NCI-H345 treated with DMSO at 0.1 percent for 48 hours (cell line): ENCODE measurements at regions not wholly inside any gene's neighbourhood (a gene's known extent, or its start where the extent isn't known, plus 50 kb on each side); places are given as distances from the start of the nearest gene placed in this dataset.

ENCODE experiments used
- DNase-seq: peaks from one replicate; lab custom pipeline; 2025; ENCODE audit not compliant: unreplicated experiment; lab: John Stamatoyannopoulos, UW

- DNase-seq, result no peak
Observed at GRCh38 chr2:217749008-217749407, 253.8 kb downstream of the TNS1 start.

- DNase-seq, result no peak
Observed at GRCh38 chr2:217746808-217747207, 256.0 kb downstream of the TNS1 start.

GRCh38 chr2:217743966-217744761 lies 258.6 kb downstream of the TNS1 start:
- DNase-seq, result no peak

- DNase-seq, result no peak
Observed at GRCh38 chr2:217743407-217743806, 259.4 kb downstream of the TNS1 start.

GRCh38 chr2:217742841-217743240 lies 260.0 kb downstream of the TNS1 start:
- no peak for DNase-seq

DNA sequence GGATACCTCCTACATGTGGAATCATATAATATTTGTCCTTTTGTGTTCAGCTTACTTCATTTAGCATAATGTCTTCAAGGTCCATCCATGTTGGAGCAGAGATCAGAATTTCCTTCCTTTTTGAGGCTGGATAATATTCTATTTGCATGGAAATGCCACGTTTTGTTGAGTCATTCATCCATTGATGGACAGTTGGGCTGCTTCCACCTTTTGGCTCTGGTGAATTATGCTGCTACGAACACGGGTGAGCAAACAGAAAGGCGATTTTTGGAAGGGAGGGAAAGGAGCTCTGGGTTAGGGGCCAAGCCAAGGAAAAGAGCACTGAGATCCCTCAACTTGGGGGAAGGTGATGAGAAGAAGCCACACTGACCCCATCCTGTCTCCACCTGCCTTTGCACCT lies 260.5 kb downstream of the TNS1 start:
- DNase-seq, result no peak

DNA sequence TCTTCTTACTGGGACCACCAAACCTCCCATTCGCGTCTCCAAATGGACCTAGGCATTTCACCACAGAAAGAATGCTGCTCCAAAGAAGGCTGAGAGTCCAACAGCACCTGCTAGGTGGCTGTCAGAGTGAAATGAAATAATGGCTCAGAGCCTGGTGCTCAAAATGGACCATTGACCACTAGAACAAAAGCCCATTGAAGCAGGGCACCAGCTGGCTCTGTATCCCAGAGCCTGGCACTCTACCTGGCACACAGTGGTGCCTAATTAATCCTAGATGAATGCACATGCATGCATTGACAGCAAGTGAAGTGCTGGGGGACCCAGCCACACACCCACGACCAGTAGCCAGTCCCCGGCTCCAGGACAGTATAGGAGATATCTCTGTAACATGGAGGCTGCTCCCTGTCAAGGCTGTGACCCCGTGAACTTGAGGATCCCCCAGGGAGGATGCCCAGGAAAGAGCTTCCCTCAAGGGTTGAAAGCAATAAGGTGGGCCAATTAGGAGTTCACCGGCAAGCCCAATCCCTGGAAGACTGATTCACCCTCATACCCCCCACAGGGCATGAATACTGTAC lies 261.3 kb downstream of the TNS1 start:
- no peak for DNase-seq

- no peak for DNase-seq
Observed at GRCh38 chr2:217740756-217741155, 262.0 kb downstream of the TNS1 start.

DNA sequence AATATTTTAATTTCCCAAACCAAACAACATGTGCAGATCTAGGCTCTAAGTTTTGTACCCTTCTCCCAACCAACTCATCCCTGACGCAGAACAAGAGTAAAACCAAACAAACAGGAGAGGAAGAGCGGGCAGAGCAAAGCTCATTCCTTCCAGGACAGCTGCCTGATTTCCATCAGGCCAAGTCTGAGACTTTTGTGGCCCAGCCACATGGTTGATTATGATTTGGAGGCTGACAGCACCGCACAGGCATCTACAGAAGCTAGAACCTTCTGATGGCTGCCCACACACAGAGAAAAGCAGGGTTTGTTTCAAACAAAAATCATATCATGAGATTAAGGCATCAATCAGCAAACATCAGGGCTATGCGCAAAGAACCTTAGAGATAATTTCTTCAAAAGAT lies 262.6 kb downstream of the TNS1 start:
- no peak for DNase-seq

GRCh38 chr2:217739741-217740140 lies 263.1 kb downstream of the TNS1 start:
- DNase-seq, result no peak

GRCh38 chr2:217738061-217738460 lies 264.7 kb downstream of the TNS1 start:
- DNase-seq, result no peak

- DNase-seq, result no peak
Observed at GRCh38 chr2:217736776-217737550, 265.8 kb downstream of the TNS1 start.

- DNase-seq, result no peak
Observed at GRCh38 chr2:217735899-217736298, 266.9 kb downstream of the TNS1 start.

DNA sequence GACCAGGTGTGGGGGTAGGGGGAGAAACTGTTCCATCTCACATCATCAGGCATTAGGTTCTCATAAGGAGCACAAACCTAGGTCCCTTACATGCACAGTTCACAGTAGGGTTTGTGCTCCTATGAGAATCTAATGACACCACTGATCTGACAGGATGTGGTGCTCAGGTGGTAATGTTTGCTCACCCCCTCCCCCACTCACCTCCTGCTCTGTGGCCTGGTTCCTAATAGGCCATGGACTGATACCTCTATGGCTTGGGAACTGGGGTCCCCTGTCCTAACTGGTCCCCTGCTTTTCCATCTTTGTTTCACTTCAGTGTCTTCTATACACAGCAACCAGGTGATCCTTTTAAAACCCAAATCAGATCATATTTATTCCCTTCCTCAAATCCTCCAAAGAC lies 267.8 kb downstream of the TNS1 start:
- no peak for DNase-seq

DNA sequence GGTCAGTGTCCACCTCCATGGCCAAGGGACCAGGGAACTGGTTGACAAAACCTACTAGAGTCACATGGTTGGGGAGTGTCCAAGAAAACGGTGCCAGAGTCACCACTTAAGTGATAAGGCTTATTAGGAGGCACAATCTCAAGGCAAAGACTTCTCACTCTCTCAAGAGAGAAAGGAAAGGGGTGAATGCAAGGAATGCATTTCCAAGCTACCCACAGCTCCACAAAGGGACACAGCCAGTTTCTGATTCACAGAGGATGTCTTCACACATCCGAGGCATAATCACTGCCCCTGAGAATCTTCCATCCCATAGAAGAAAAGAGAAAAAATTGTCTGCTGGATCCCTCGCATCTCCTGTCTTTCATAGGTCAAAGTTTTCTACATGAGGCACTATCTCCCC lies 269.3 kb downstream of the TNS1 start:
- no peak for DNase-seq

DNA sequence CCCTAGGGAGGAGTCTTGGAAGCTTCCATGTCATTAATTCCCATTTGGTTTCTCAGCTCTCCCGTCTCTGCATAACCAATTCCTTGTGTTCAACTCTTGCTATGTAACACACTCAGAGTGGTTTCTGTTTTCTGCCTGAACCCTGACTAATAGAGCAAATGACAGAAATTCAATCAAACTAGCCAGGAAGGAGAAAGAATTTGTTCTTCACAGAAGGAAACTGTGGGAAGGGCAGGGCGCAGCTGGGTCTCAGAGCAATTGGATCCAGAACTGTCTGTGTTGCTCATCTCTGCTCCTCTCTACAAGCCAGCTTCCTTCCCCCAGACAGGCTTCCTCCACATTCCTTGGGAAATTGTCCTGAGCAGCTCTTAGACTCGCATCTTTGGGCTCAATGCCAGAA lies 269.8 kb downstream of the TNS1 start:
- no peak for DNase-seq

- no peak for DNase-seq
Observed at GRCh38 chr2:217731805-217732204, 271.0 kb downstream of the TNS1 start.

GRCh38 chr2:217729421-217730053 lies 273.3 kb downstream of the TNS1 start:
- DNase-seq, result no peak

DNA sequence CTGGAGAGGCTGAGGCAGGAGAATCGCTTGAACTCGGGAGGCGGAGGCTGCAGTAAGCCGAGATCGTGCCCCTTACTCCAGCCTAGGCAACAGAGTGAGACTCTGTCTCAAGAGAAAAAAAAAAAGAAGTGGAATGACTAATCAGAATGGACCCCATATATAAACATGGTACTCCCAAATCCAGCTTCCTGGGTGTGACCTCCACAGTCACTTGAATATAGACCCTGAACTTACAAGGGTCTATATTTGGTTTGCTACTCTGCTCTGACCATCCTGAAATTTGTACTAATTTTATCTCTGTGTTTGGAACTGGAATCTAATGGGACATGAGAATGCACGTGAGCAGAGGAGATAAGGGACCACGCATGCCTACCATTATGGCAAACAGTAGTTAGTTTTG lies 275.0 kb downstream of the TNS1 start:
- no peak for DNase-seq

DNA sequence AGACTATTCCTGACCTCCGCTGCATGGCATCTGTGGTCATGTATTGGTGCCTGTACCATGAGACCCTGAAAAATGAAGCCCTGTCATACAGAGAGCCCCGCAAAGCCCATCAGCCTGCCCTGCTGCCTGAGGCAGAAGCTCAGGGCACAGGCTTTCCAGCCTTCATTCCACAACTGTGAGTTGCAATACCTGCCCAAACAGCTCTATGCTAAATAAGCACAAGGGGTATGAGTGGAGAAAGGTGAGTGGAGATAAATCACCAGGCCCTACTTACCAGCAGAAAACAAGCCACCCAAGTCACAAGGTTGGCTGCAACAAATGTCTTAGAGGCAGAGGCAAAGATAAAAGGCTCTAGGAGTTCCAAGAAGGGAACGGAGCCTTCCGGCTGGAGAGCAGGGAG lies 277.4 kb downstream of the TNS1 start:
- DNase-seq, result no peak

GRCh38 chr2:217724471-217724870 lies 278.3 kb downstream of the TNS1 start:
- DNase-seq, result no peak

- no peak for DNase-seq
Observed at GRCh38 chr2:217723981-217724380, 278.8 kb downstream of the TNS1 start.
